ENCODE measurements at regions not wholly inside any gene's neighbourhood (a gene's known extent, or its start where the extent isn't known, plus 50 kb on each side); places are given as distances from the start of the nearest gene placed in this dataset.

DNA sequence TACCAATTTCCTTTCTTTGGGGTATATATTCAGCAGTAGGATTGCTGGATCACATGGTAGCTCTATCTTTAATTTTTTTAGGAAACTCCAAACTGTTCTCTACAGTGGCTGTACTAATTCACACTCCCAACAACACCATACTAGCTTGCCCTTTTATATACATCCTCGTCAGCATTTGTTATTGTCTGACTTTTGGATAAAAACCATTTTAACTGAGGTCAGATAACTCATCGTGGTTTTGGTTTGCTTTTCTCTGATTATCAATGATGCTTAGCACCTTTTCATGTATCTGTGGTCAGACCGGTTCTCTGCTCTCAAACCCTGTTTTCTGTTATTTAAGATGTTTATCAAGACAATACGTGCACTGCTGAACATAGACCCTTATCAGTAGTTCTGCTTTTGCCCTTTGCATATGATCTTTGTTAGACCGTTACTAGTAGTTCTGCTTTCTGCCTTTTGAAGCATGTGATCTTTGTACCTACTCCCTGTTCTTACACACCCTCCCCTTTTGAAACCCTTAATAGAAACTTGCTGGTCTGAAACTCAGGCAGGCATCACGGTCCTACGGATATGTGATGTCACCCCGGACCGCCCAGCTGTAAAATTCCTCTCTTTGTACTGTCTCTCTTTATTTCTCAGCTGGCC is 474.3 kb downstream of the RSL24D1 start:
- Mint-ChIP-seq H3K27me3 (no peaks in the 10 kb centered on the region), H3K9me3 (peaks cover 7% of the 10 kb centered on the region), H3K4me1 (no peaks in the 10 kb centered on the region), H3K36me3 (ENCODE audit: low read depth) (no peaks in the 10 kb centered on the region), H3K27ac (no peak overlapping the region), H3K4me3 (no peak overlapping the region)
- CTCF ChIA-PET: no interaction called here
- no peak for DNase-seq
- POLR2A ChIA-PET: no interaction called here

DNA sequence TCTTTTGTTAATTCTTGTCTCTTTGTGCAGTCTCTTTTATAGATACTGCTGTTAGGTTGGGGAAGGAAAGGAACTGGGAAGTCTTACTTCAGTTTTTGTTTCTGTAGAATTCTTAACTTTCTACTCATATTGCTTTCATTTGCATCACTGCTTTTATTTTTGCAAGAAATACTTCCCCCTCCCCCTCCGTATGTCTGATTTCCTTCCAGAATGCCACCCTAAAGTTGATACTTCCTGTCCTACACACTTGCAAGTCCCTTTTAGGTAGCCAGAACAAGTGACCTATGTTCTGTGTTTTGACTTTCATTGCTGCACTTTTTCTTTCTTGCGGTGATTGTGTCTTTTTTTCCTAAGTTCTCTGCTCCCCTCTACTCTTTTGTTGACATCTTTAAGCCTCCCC is 477.4 kb downstream of the RSL24D1 start:
- Mint-ChIP-seq H3K27me3 (no peaks in the 10 kb centered on the region), H3K4me3 (no peak overlapping the region), H3K27ac (no peak overlapping the region)

DNA sequence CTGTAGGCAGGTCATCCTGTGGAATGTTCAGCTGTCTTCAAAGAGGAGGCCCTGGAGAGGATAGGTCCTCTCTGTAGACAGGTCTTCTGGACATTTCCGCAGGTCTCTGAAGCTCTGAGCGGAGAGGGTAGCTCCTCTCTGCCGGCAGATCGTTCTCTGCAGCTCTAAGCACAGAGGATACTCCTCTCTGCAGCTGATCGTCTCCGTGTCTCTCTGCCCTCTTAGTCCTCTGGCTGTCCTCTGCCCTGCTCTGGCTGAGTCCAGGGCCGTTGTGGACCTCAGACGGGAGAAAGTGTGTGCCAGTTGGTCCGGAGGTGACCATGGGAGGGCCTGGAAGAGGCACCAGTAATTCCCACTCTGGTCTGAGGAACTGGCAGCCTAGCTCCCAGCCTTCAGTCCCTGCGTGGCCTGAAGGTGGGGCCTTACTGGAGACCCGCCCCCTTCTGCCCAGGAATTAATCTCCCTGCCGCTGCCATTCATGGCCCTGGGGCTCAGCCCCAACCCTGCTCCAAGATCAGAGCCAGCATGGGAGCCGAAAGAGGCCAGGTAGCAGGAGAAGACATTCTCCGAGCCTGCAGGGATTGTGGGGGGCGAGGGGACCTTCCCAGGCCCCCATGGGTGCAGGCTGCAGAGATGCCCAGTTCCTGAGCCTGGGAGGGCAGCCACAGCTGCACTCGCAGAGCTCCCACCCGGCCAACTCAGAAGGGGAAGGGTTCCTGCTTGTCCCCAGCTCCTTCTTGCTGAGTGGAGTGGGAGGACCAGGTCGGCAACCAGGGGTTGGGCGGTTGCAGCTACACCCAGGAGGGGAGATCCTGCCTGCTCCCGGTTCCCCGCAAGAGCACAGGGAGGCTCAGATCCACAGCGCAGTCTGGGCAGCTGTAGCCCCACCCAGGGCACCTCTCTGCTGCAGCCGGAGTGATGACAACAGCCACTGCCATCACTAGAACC is 488.7 kb downstream of the RSL24D1 start:
- no peaks in the 10 kb centered on the region for H3K4me1 Mint-ChIP-seq
- no peak overlapping the region for H3K27ac Mint-ChIP-seq
- no peak overlapping the region for H3K4me3 Mint-ChIP-seq
- H3K9me3 Mint-ChIP-seq: no peaks in the 10 kb centered on the region
- no peaks in the 10 kb centered on the region for H3K27me3 Mint-ChIP-seq
- H3K36me3 Mint-ChIP-seq (ENCODE audit: low read depth): no peaks in the 10 kb centered on the region
- DNase-seq: no peak
- ChIA-PET CTCF (no interaction called here), POLR2A (no interaction called here)

More for the DNA sequence above, 477.4 kb downstream of the RSL24D1 start:
- no peak for DNase-seq
- H3K36me3 Mint-ChIP-seq (ENCODE audit: low read depth): no peaks in the 10 kb centered on the region
- H3K9me3 Mint-ChIP-seq: peaks cover 3% of the 10 kb centered on the region
- H3K4me1 Mint-ChIP-seq: no peaks in the 10 kb centered on the region
- POLR2A ChIA-PET: no interaction called here
- CTCF ChIA-PET: interaction anchor here (0.6 kb wide), 1 partner anchor 542 kb away, joined by 3 read pairs; no protein-coding TSS in a partner anchor

DNA sequence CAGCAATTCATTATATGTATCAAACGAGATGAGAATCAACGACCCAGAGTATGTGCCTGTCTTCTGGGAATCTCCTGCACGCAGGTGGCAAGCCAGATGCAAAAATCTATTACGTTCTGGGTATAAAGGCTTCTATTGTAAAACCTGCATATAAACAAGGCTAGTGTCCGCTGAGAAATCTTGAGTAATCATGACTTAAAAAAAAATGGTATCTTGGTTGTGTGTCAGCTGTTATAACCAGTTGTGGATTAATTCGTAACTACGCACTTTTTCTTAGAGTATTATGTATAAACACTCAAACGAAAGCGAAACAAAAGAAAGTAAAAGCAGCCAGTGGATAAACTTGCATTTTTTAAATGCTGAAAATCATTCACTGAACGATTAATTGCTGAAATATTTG is 509.1 kb downstream of the RSL24D1 start:
- ChIA-PET POLR2A (no interaction called here), CTCF (no interaction called here)
- H3K36me3 Mint-ChIP-seq (ENCODE audit: low read depth): no peaks in the 10 kb centered on the region
- H3K9me3 Mint-ChIP-seq: peaks cover 3% of the 10 kb centered on the region
- H3K27me3 Mint-ChIP-seq: no peaks in the 10 kb centered on the region
- H3K27ac Mint-ChIP-seq: no peak overlapping the region
- no peaks in the 10 kb centered on the region for H3K4me1 Mint-ChIP-seq
- no peak for DNase-seq
- H3K4me3 Mint-ChIP-seq: no peak overlapping the region

All from activated CD4-positive, alpha-beta memory T cell treated with anti-CD3 and anti-CD28 coated beads, Interleukin-2, amount 10 ng/mL, durations not matched to agents 7 days and 5 days (primary cell).